PC-9 (cell line): ENCODE measurements at regions not wholly inside any gene's neighbourhood (a gene's known extent, or its start where the extent isn't known, plus 50 kb on each side); places are given as distances from the start of the nearest gene placed in this dataset.
A peak's percentile ranks its signal among the peaks of the same experiment; 100 is the strongest.

Source experiments
- BruUV-seq: library from RNA; stranded (reverse); fragments of 400-500 nt; replicated peaks from 2 replicates; lab custom pipeline; 2021; lab: Mats Ljungman, UMichigan
- CTCF ChIA-PET: fragments of 300-600 bp; sonication (Branson Sonifier 250); formaldehyde crosslinking; loops from one replicate; lab custom pipeline; 2022; ENCODE audit warnings: antibody characterized with exemption; lab: Charles Lee
- POLR2A ChIA-PET: fragments of 300-600 bp; sonication (Branson Sonifier 250); formaldehyde crosslinking; loops from one replicate; lab custom pipeline; 2022; ENCODE audit warnings: antibody characterized with exemption; ENCODE audit not compliant: unreplicated experiment; lab: Charles Lee
- DNase-seq, 2 experiments: peaks; one replicate each; pipeline versions ENCODE4 v3.0.0 to v3.0.0-alpha.2; 2015 to 2022; ENCODE audit warnings: mixed read lengths in 1 of 2
- H2AFZ ChIP-seq: fragments of 200-600 bp; sonication (generic); 2 replicates; pipeline ENCODE4 v1.8.1; 2017; ENCODE audit warnings: antibody characterized with exemption
- H3F3A ChIP-seq: fragments of 200-600 bp; sonication (generic); 2 replicates; pipeline ENCODE4 v1.8.1; 2017; ENCODE audit warnings: antibody characterized with exemption, mild to moderate bottlenecking, low read depth; ENCODE audit not compliant: insufficient read depth
- H3K27ac ChIP-seq: fragments of 200-600 bp; sonication (generic); 2 replicates; pipeline ENCODE4 v1.6.1; 2016; ENCODE audit warnings: mixed run types
- H3K27me3 ChIP-seq: fragments of 200-600 bp; sonication (generic); 2 replicates; pipeline ENCODE4 v1.6.1; 2016; ENCODE audit warnings: low read depth, mixed run types; ENCODE audit not compliant: insufficient read depth
- H3K36me3 ChIP-seq: fragments of 200-600 bp; sonication (generic); 2 replicates; pipeline ENCODE4 v1.6.1; 2016; ENCODE audit warnings: low read depth, mixed run types
- H3K4me1 ChIP-seq: fragments of 200-600 bp; sonication (generic); replicated peaks from 2 replicates; pipeline ENCODE4 v1.6.1; 2016; ENCODE audit warnings: mixed run types; ENCODE audit not compliant: insufficient read depth
- H3K4me2 ChIP-seq: fragments of 200-600 bp; sonication (generic); 2 replicates; pipeline ENCODE4 v1.6.1; 2017; ENCODE audit warnings: mixed run types
- H3K4me3 ChIP-seq: fragments of 200-600 bp; sonication (generic); 2 replicates; pipeline ENCODE4 v1.6.1; 2016; ENCODE audit warnings: mixed run types
- H3K79me2 ChIP-seq: fragments of 200-600 bp; sonication (generic); 2 replicates; pipeline ENCODE4 v1.6.1; 2017; ENCODE audit warnings: low read depth, mixed run types
- H3K9me2 ChIP-seq: fragments of 200-600 bp; sonication (generic); 2 replicates; pipeline ENCODE4 v1.8.1; 2017; ENCODE audit warnings: mild to moderate bottlenecking; ENCODE audit not compliant: insufficient read depth
- H3K9me3 ChIP-seq: fragments of 200-600 bp; sonication (generic); 2 replicates; pipeline ENCODE4 v1.8.1; 2016; ENCODE audit warnings: low read depth; ENCODE audit not compliant: insufficient read depth
- H4K20me1 ChIP-seq: fragments of 200-600 bp; sonication (generic); 2 replicates; pipeline ENCODE4 v1.8.1; 2017; ENCODE audit not compliant: insufficient read depth
- CTCF ChIP-seq: fragments of 200-600 bp; sonication (generic); conservative IDR thresholded peaks from 2 replicates; pipeline ENCODE4 v1.6.1; 2017; ENCODE audit warnings: mixed run types, antibody characterized with exemption, mild to moderate bottlenecking, moderate library complexity
- EZH2 ChIP-seq: fragments of 200-600 bp; sonication (generic); IDR thresholded peaks from 2 replicates; pipeline ENCODE4 v1.8.0; 2017; ENCODE audit warnings: antibody characterized with exemption, low read depth
- intact Hi-C: fragments of 100-400 bp; cut with micrococcal nuclease; formaldehyde crosslinking; loops from one replicate; pipeline ENCODE4 v1.10.0; 2022; ENCODE audit not compliant: unreplicated experiment

GRCh38 chr4:45007508-45007907 lies 281.2 kb upstream of the GNPDA2 start:
- Histone ChIP-seq H3K4me1 (no peaks in the 10 kb centered on the region), H4K20me1 (no peaks in the 10 kb centered on the region), H3K79me2 (no peaks in the 10 kb centered on the region), H3K4me2 (no peak overlapping the region), H3F3A (no peaks in the 10 kb centered on the region), H3K9me2 (no peaks in the 10 kb centered on the region), H3K4me3 (no peak overlapping the region), H3K36me3 (no peaks in the 10 kb centered on the region), H3K27ac (no peak overlapping the region), H3K27me3 (no peaks in the 10 kb centered on the region), H2AFZ (no peak overlapping the region), H3K9me3 (no peaks in the 10 kb centered on the region)
- CTCF ChIA-PET, result no interaction called here
- intact Hi-C loops, result no loop called here
- no TSS peak for BruUV-seq
- DNase-seq, result no peak
- POLR2A ChIA-PET, result no interaction called here
- TF ChIP-seq EZH2 (no peak), CTCF (no peak)

GRCh38 chr4:45006078-45006477 lies 279.7 kb upstream of the GNPDA2 start:
- Histone ChIP-seq H3K9me3 (no peaks in the 10 kb centered on the region), H3K4me3 (no peak overlapping the region), H3K9me2 (no peaks in the 10 kb centered on the region), H3K27ac (no peak overlapping the region), H3F3A (no peaks in the 10 kb centered on the region), H3K4me1 (no peaks in the 10 kb centered on the region), H4K20me1 (no peaks in the 10 kb centered on the region), H3K36me3 (no peaks in the 10 kb centered on the region), H2AFZ (no peak overlapping the region), H3K4me2 (no peak overlapping the region), H3K27me3 (no peaks in the 10 kb centered on the region), H3K79me2 (no peaks in the 10 kb centered on the region)
- intact Hi-C loops, result no loop called here
- no peak for TF ChIP-seq EZH2
- no peak for TF ChIP-seq CTCF
- POLR2A ChIA-PET, result no interaction called here
- BruUV-seq, result no TSS peak
- DNase-seq, result no peak
- CTCF ChIA-PET, result no interaction called here

- Histone ChIP-seq H3K9me3 (no peaks in the 10 kb centered on the region), H3K4me2 (peak overlapping the region; percentile 21; the same call in 1 of the 2 replicates), H3F3A (no peaks in the 10 kb centered on the region), H3K27ac (0 out of 2 replicates have a peak overlapping the region, but pooled peaks have one; percentile 43), H3K36me3 (no peaks in the 10 kb centered on the region), H3K4me1 (no peaks in the 10 kb centered on the region), H2AFZ (no peak overlapping the region), H3K27me3 (no peaks in the 10 kb centered on the region), H4K20me1 (no peaks in the 10 kb centered on the region), H3K9me2 (no peaks in the 10 kb centered on the region), H3K79me2 (no peaks in the 10 kb centered on the region), H3K4me3 (no peak overlapping the region)
- TSS peak; percentile 65 for BruUV-seq
- intact Hi-C loops, result no loop called here
- TF ChIP-seq CTCF (no peak), EZH2 (no peak)
- POLR2A ChIA-PET, result no interaction called here
- peak; percentile 25 to 53 for DNase-seq
- CTCF ChIA-PET, result no interaction called here
These were observed 278.6 kb upstream of the GNPDA2 start for GRCh38 chr4:45004847-45005565.
